Peyer's patch (tissue), 4 donors: ENCODE measurements at regions not wholly inside any gene's neighbourhood (a gene's known extent, or its start where the extent isn't known, plus 50 kb on each side); places are given as distances from the start of the nearest gene placed in this dataset.

Experiments used
- DNase-seq, 3 donors: peaks; one replicate each; pipeline ENCODE4 v3.0.0-alpha.2; 2017 to 2019
- H3K27ac ChIP-seq, 4 donors: fragments of 200-600 bp; sonication (generic); one replicate each; pipeline ENCODE4 v1.5.1; 2016 to 2019
- H3K27me3 ChIP-seq, 2 donors: fragments of 200-600 bp; sonication (generic); one replicate each; pipeline ENCODE4 v1.5.1; 2019
- H3K36me3 ChIP-seq, 3 donors: fragments of 200-600 bp; sonication (generic); one replicate each; pipeline ENCODE4 v1.5.1; 2016 to 2019
- H3K4me1 ChIP-seq, 4 donors: fragments of 200-600 bp; sonication (generic); one replicate each; pipeline ENCODE4 v1.5.1; 2016 to 2019
- H3K4me3 ChIP-seq, 4 donors: fragments of 200-600 bp; sonication (generic); 1 replicate in 3 of 4; 2 replicates in 1 of 4; pipeline ENCODE4 v1.5.1; 2016 to 2019; ENCODE audit warnings: mild to moderate bottlenecking in 1 of 4
- H3K9me3 ChIP-seq, 4 donors: fragments of 200-600 bp; sonication (generic); one replicate each; pipeline ENCODE4 v1.5.1; 2016 to 2019; ENCODE audit warnings: mild to moderate bottlenecking in 1 of 4
- CTCF ChIP-seq, 6 experiments: fragments of 450-650 bp in 4 of 6; fragments of 200-600 bp in 2 of 6; sonication (generic) in 1 of 6; IDR thresholded peaks; one replicate each; pipeline ENCODE4 v1.5.1; 2017 to 2019; ENCODE audit warnings: antibody characterized with exemption in 6 of 6, mild to moderate bottlenecking in 3 of 6, moderate library complexity in 1 of 6
- POLR2A ChIP-seq, 2 donors: fragments of 450-650 bp; IDR thresholded peaks; one replicate each; pipeline ENCODE4 v1.5.1; 2017; ENCODE audit warnings: antibody characterized with exemption in 2 of 2, mild to moderate bottlenecking in 2 of 2, moderate library complexity in 2 of 2

GRCh38 chr3:87924485-87924884, 134.3 kb downstream of the CGGBP1 start:
- Histone ChIP-seq H3K27me3 (no peaks in the 10 kb centered on the region), H3K27ac (no peak overlapping the region), H3K4me1 (no peaks in the 10 kb centered on the region), H3K36me3 (no peaks in the 10 kb centered on the region), H3K9me3 (no peaks in the 10 kb centered on the region), H3K4me3 (no peak overlapping the region)
- no peak for TF ChIP-seq POLR2A (IDR thresholded peaks at IDR 0.05)
- no peak for TF ChIP-seq CTCF (IDR thresholded peaks at IDR 0.05)
- no peak for DNase-seq

- TF ChIP-seq POLR2A (IDR thresholded peaks at IDR 0.05) (no peak), CTCF (IDR thresholded peaks at IDR 0.05) (no peak)
- H3K27ac ChIP-seq = no peak overlapping the region
- H3K9me3 ChIP-seq = no peaks in the 10 kb centered on the region
- no peaks in the 10 kb centered on the region for H3K36me3 ChIP-seq
- H3K4me3 ChIP-seq = no peak overlapping the region
- H3K27me3 ChIP-seq = no peaks in the 10 kb centered on the region
- no peaks in the 10 kb centered on the region for H3K4me1 ChIP-seq
- no peak for DNase-seq
Measured at GRCh38 chr3:87920549-87920948, 138.3 kb downstream of the CGGBP1 start.

GRCh38 chr3:87901141-87901540, 157.7 kb downstream of the CGGBP1 start:
- no peak for DNase-seq
- H3K27me3 ChIP-seq = no peaks in the 10 kb centered on the region
- H3K4me1 ChIP-seq = no peaks in the 10 kb centered on the region
- no peaks in the 10 kb centered on the region for H3K9me3 ChIP-seq
- no peaks in the 10 kb centered on the region for H3K36me3 ChIP-seq
- H3K27ac ChIP-seq = no peak overlapping the region
- TF ChIP-seq POLR2A (IDR thresholded peaks at IDR 0.05) = no peak
- H3K4me3 ChIP-seq = no peak overlapping the region

GRCh38 chr3:87900061-87900460, 158.7 kb downstream of the CGGBP1 start:
- Histone ChIP-seq H3K36me3 (no peaks in the 10 kb centered on the region), H3K4me1 (no peaks in the 10 kb centered on the region), H3K4me3 (no peak overlapping the region), H3K9me3 (no peaks in the 10 kb centered on the region), H3K27ac (no peak overlapping the region), H3K27me3 (no peaks in the 10 kb centered on the region)
- TF ChIP-seq CTCF (IDR thresholded peaks at IDR 0.05) = peak in 2 of 6 experiments; percentile 12 to 21
- TF ChIP-seq POLR2A (IDR thresholded peaks at IDR 0.05) = no peak
- no peak for DNase-seq

- TF ChIP-seq CTCF (IDR thresholded peaks at IDR 0.05) = no peak
- TF ChIP-seq POLR2A (IDR thresholded peaks at IDR 0.05) = no peak
- H3K4me3 ChIP-seq = no peak overlapping the region
- no peaks in the 10 kb centered on the region for H3K27me3 ChIP-seq
- no peak for DNase-seq
- no peak overlapping the region for H3K27ac ChIP-seq
- no peaks in the 10 kb centered on the region for H3K9me3 ChIP-seq
- no peaks in the 10 kb centered on the region for H3K4me1 ChIP-seq
- no peaks in the 10 kb centered on the region for H3K36me3 ChIP-seq
Measured at GRCh38 chr3:87898971-87899370, 159.8 kb downstream of the CGGBP1 start.

GRCh38 chr3:87895983-87896382, 162.8 kb downstream of the CGGBP1 start:
- H3K4me1 ChIP-seq = no peaks in the 10 kb centered on the region
- no peaks in the 10 kb centered on the region for H3K27me3 ChIP-seq
- no peak for DNase-seq
- H3K27ac ChIP-seq = no peak overlapping the region
- no peak overlapping the region for H3K4me3 ChIP-seq
- no peaks in the 10 kb centered on the region for H3K36me3 ChIP-seq
- no peak for TF ChIP-seq POLR2A (IDR thresholded peaks at IDR 0.05)
- TF ChIP-seq CTCF (IDR thresholded peaks at IDR 0.05) = no peak
- H3K9me3 ChIP-seq = no peaks in the 10 kb centered on the region
